GM12875 (cell line): ENCODE measurements at regions not wholly inside any gene's neighbourhood (a gene's known extent, or its start where the extent isn't known, plus 50 kb on each side); places are given as distances from the start of the nearest gene placed in this dataset.
"Not testable (repeated sequence)": the region's sequence is repeated elsewhere in the genome, so short reads cannot be mapped to it uniquely, and the experiment has no call there.

ENCODE experiments used
- H3K4me3 ChIP-seq: one replicate; pipeline ENCODE4 v1.5.1; 2011; ENCODE audit warnings: low read depth, low read length, control low read depth
- CTCF ChIP-seq: IDR thresholded peaks from 2 replicates; pipeline ENCODE4 v1.5.1; 2011; ENCODE audit warnings: low read depth, mild to moderate bottlenecking, control low read depth, inconsistent platforms, low read length, moderate library complexity, borderline replicate concordance; ENCODE audit not compliant: insufficient read depth

- no peak for TF ChIP-seq CTCF
- H3K4me3 ChIP-seq = no peak overlapping the region
These were observed 70.3 kb upstream of the PRMT8 start for GRCh38 chr12:3420693-3421092.

GRCh38 chr12:3421191-3421978, 69.6 kb upstream of the PRMT8 start:
- H3K4me3 ChIP-seq = no peak overlapping the region
- no peak for TF ChIP-seq CTCF

GRCh38 chr12:3424796-3425195, 66.2 kb upstream of the PRMT8 start:
- H3K4me3 ChIP-seq = not testable (repeated sequence)

- H3K4me3 ChIP-seq = no peak overlapping the region
- no peak for TF ChIP-seq CTCF
These were observed 63.0 kb upstream of the PRMT8 start for GRCh38 chr12:3427956-3428355.

GRCh38 chr12:3428631-3429030, 62.4 kb upstream of the PRMT8 start:
- no peak overlapping the region for H3K4me3 ChIP-seq
- TF ChIP-seq CTCF = no peak

GRCh38 chr12:3429523-3429922, 61.5 kb upstream of the PRMT8 start:
- not testable (repeated sequence) for H3K4me3 ChIP-seq

GRCh38 chr12:3431686-3432085, 59.3 kb upstream of the PRMT8 start:
- TF ChIP-seq CTCF = no peak
- no peak overlapping the region for H3K4me3 ChIP-seq

- TF ChIP-seq CTCF = no peak
These were observed 58.7 kb upstream of the PRMT8 start for GRCh38 chr12:3432176-3432742.

More at GRCh38 chr12:3432176-3432742, 58.7 kb upstream of the PRMT8 start:
- H3K4me3 ChIP-seq = no peak overlapping the region
